ENCODE measurements at regions not wholly inside any gene's neighbourhood (a gene's known extent, or its start where the extent isn't known, plus 50 kb on each side); places are given as distances from the start of the nearest gene placed in this dataset.

DNA sequence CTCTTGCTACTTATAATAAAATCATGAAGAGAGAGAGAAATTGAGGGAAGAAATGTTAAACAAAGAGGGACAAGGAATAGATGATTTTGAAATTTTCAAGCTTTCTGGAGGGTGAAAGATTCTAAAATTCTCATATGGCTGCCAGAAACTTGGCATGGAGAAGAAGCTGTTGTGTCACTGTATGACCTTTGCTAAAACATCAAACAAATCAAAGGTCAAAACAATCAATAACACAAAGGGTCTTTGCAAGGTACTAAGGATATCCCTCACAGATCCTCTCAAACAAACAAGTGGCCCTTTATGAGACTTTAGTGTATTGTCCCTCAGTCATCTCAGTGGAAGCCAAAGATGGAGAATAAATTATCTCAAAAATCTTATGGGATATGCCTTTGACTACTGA is 1039.2 kb upstream of the MIR17HG start:
- Histone ChIP-seq H3K27me3 (replicated peaks; ENCODE audit: insufficient read depth, low read depth, low read length, poor library complexity) (no peaks in the 10 kb centered on the region), H3K27ac (ENCODE audit: low read depth, low read length, poor library complexity, severe bottlenecking) (no peak overlapping the region), H3K4me1 (ENCODE audit: insufficient read depth, low read length, poor library complexity, severe bottlenecking) (no peaks in the 10 kb centered on the region), H3K9me3 (ENCODE audit: low read depth, low read length, poor library complexity, severe bottlenecking) (no peaks in the 10 kb centered on the region), H3K36me3 (ENCODE audit: insufficient read depth, low read length, poor library complexity, severe bottlenecking) (no peaks in the 10 kb centered on the region), H3K4me3 (ENCODE audit: low read depth, low read length, poor library complexity, severe bottlenecking) (no peak overlapping the region)
- no TSS peak for BruUV-seq (replicated peaks)
- no peak for DNase-seq (ENCODE audit: low spot score)
- ChIA-PET CTCF (no interaction called here), POLR2A (ENCODE audit: low non-redundant PET) (no interaction called here)
- TF ChIP-seq, protein P1, sequence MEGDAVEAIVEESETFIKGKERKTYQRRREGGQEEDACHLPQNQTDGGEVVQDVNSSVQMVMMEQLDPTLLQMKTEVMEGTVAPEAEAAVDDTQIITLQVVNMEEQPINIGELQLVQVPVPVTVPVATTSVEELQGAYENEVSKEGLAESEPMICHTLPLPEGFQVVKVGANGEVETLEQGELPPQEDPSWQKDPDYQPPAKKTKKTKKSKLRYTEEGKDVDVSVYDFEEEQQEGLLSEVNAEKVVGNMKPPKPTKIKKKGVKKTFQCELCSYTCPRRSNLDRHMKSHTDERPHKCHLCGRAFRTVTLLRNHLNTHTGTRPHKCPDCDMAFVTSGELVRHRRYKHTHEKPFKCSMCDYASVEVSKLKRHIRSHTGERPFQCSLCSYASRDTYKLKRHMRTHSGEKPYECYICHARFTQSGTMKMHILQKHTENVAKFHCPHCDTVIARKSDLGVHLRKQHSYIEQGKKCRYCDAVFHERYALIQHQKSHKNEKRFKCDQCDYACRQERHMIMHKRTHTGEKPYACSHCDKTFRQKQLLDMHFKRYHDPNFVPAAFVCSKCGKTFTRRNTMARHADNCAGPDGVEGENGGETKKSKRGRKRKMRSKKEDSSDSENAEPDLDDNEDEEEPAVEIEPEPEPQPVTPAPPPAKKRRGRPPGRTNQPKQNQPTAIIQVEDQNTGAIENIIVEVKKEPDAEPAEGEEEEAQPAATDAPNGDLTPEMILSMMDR (conservative IDR thresholded peaks at IDR 0.05; ENCODE audit: low read depth, low read length): no peak
- TF ChIP-seq EZH2 (IDR thresholded peaks at IDR 0.05; ENCODE audit: borderline replicate concordance, low read depth, low read length, poor library complexity, severe bottlenecking): no peak
- intact Hi-C loops (cut with micrococcal nuclease; ENCODE audit: unreplicated experiment): no loop called here

DNA sequence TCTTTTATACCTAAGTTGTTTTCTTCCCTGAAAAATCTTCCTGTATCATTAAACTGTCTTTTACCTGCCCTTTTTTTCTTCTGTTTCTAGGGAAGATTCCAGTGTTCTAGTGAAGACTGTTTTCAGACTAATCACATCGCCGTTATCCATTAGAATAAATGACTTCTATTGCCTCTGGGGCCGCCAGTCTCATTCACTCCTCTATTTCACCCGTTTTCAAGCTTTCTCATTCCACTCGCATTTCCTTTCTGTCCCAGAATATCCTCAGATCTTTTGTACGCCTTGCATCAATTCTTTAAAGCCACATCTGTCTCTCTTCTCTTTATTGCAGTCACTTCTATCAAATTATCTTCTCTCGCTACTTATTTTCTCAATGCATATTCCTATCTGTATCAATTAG is 1035.6 kb upstream of the MIR17HG start:
- Histone ChIP-seq H3K4me1 (ENCODE audit: insufficient read depth, low read length, poor library complexity, severe bottlenecking) (no peaks in the 10 kb centered on the region), H3K27ac (ENCODE audit: low read depth, low read length, poor library complexity, severe bottlenecking) (no peak overlapping the region), H3K36me3 (ENCODE audit: insufficient read depth, low read length, poor library complexity, severe bottlenecking) (no peaks in the 10 kb centered on the region), H3K27me3 (replicated peaks; ENCODE audit: insufficient read depth, low read depth, low read length, poor library complexity) (no peaks in the 10 kb centered on the region), H3K4me3 (ENCODE audit: low read depth, low read length, poor library complexity, severe bottlenecking) (no peak overlapping the region), H3K9me3 (ENCODE audit: low read depth, low read length, poor library complexity, severe bottlenecking) (no peaks in the 10 kb centered on the region)
- no peak for TF ChIP-seq EZH2 (IDR thresholded peaks at IDR 0.05; ENCODE audit: borderline replicate concordance, low read depth, low read length, poor library complexity, severe bottlenecking)
- TF ChIP-seq, protein P1 (conservative IDR thresholded peaks at IDR 0.05; ENCODE audit: low read depth, low read length): no peak
- ChIA-PET CTCF (no interaction called here), POLR2A (ENCODE audit: low non-redundant PET) (no interaction called here)
- BruUV-seq (replicated peaks): no TSS peak
- DNase-seq (ENCODE audit: low spot score): no peak
- intact Hi-C loops (cut with micrococcal nuclease; ENCODE audit: unreplicated experiment): no loop called here

- H3K36me3 ChIP-seq (ENCODE audit: insufficient read depth, low read length, poor library complexity, severe bottlenecking): no peaks in the 10 kb centered on the region
- H3K27ac ChIP-seq (ENCODE audit: low read depth, low read length, poor library complexity, severe bottlenecking): no peak overlapping the region
- TF ChIP-seq, protein P1 (conservative IDR thresholded peaks at IDR 0.05; ENCODE audit: low read depth, low read length): no peak
- no peak for TF ChIP-seq EZH2 (IDR thresholded peaks at IDR 0.05; ENCODE audit: borderline replicate concordance, low read depth, low read length, poor library complexity, severe bottlenecking)
- no peaks in the 10 kb centered on the region for H3K27me3 ChIP-seq (replicated peaks; ENCODE audit: insufficient read depth, low read depth, low read length, poor library complexity)
- DNase-seq (ENCODE audit: low spot score): no peak
- no peaks in the 10 kb centered on the region for H3K4me1 ChIP-seq (ENCODE audit: insufficient read depth, low read length, poor library complexity, severe bottlenecking)
- POLR2A ChIA-PET (ENCODE audit: low non-redundant PET): no interaction called here
- intact Hi-C loops (cut with micrococcal nuclease; ENCODE audit: unreplicated experiment): no loop called here
- CTCF ChIA-PET: no interaction called here
- no peak overlapping the region for H3K4me3 ChIP-seq (ENCODE audit: low read depth, low read length, poor library complexity, severe bottlenecking)
- no TSS peak for BruUV-seq (replicated peaks)
- H3K9me3 ChIP-seq (ENCODE audit: low read depth, low read length, poor library complexity, severe bottlenecking): no peaks in the 10 kb centered on the region
Observed at GRCh38 chr13:90315061-90315460, 1032.4 kb upstream of the MIR17HG start.

All from A673 (cell line).